ENCODE measurements at regions not wholly inside any gene's neighbourhood (a gene's known extent, or its start where the extent isn't known, plus 50 kb on each side); places are given as distances from the start of the nearest gene placed in this dataset.

DNA sequence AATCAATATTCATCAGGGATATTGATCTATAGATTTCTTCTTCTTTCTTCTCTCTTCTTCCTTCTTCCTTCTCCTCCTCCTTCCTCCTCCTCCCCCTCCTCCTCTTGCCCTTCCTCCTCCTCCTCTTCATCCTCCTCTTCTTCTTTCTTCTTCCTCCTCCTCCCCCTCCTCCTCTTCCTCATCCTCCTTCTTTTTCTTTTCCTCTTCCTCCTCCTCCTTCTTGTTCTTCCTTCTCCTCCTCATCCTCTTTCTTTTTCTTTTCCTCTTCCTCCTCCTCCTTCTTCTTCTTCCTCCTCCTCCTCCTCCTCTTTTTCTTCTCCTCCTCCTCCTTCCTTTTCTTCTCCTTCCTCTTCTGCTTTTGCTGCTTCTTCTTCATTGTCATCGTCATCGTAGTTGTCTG, 52.4 kb upstream of the SERINC1 start:
- no peak for DNase-seq

DNA sequence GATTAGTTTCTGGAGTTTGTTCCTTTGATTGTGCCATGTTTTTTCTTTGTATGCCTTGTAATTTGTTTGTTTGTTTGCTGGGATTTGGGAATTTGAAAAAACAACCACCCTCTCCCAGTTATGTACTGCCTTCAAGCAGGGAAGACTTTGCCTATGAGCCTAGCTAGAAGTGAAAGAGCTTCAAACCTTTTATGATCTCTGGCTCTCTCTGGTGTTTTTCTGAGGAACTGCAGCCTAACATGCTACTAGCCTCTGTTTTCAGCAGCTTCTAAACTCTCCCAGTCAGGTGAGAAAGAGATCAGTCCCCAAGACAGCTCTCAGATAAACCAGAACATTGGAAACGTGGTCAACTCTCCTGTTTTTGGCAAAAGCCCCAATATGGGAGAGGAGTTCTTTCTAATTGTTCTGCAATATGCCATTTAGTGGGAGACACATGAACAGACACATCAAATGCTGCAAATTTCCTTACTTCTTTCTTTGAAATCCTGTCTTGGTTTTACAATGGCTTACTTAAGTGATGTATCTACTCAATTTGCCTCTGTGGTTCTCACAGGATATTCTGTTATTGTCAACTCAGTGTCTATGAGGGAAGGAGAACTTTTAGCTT, 58.9 kb upstream of the SERINC1 start:
- DNase-seq = peak; percentile 54

DNA sequence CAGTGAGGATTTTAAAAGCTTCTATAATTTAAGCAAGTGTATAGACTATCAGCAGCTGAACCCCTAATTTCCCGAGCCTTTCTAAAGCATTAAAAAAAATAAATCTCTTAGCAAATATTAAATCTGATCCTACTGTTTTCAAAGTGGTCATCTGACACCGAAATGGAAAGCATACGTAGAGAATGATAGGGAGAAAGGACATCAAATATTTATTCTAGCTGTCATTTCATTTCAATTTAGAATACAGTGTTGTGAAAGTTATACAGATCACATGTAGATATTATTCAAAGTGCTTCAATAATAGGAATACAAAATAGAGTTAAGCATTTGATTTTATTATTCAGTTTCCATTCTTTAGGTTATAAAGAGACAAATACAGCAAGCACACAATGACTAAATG, 61.9 kb upstream of the PKIB start:
- DNase-seq = no peak

DNA sequence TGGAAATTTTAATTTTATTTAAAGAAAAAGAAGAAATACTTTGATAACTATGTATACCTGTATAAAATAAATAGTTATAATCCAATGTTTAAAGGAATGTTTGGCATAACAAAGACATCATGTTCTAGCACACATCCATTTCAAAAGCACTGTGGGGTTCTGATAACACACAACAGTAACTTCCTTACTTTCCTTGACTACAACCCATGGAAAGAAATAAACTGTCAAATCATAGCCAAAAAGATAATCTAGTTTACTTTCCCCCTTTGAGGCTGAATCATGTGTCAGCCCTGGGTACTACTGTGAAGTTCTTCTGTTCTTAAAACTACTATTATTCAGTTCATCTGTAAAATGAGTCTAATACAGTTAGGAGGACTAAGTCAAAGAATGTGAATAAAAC, 61.4 kb upstream of the PKIB start:
- no peak for DNase-seq

DNA sequence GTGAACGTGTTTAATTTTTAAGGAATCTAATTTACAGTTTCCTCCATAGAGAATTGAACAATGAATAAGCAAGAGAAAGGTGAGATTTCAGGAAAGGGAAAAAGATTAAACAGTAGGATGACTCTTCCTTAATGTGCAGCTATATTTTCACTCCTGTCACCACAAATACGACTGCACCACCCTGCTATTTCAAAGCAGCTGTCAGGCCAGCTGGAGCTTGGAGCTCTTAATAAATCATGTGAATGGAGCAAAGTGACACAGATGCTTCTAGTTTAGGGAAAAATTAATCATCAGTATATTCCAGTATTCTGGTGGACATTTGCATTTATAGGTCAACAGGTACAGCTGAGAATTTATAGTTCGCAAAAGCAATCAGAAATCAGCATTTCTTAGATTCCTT, 56.5 kb upstream of the PKIB start:
- no peak for DNase-seq

DNA sequence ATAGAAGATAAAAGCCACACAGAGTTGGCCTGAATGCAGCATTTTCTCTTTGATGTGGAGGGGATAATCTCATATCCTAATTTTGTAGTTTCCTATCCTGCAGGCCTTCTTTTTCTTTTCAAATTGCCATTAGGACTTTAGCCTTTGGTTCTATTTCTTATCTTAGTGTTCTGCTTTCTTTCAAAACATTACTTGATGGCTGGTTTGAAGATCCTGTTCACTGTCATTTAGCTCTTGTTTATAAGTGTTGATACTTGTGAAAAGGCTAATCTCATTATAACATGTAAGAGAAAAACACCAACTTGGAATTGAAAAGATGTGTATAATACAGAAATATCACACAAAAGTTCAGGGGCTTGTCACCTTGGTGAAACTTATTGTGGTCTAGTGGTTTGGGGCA, 54.6 kb upstream of the PKIB start:
- no peak for DNase-seq

DNA sequence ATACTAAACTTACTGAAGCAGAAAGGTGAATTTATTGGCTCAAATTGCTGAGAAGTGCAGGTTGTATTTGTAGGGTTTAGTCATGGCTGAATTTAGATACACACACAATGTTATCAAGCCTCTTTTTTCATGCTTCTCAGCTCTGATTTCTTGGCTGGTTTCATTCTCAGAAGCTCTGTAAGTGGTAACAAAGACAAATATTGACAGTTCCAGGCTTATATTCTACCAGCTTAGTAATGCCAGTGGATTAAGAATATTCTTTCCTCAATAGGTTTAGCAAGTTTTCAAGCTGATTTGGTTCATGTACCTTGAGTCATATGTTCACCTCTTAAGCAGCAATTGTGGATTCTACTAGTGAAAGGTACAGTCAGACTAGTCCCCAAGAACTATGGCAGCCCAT, 52.1 kb upstream of the PKIB start:
- no peak for DNase-seq

Measured in fibroblast of skin of abdomen (primary cell).